ENCODE measurements at regions not wholly inside any gene's neighbourhood (a gene's known extent, or its start where the extent isn't known, plus 50 kb on each side); places are given as distances from the start of the nearest gene placed in this dataset.

GRCh38 chr1:116276532-116276931 lies 96.5 kb upstream of the ATP1A1 start:
- DNase-seq (no peak), ATAC-seq (no peak)
- no peak overlapping the region for H3K4me3 ChIP-seq
- no peaks in the 10 kb centered on the region for H3K36me3 ChIP-seq
- WGBS, 2 donors = 96 to 99% methylated on average over 7 of the region's 7 CpGs
- H3K27ac ChIP-seq = no peak overlapping the region
- H3K27me3 ChIP-seq = no peaks in the 10 kb centered on the region
- H3K4me1 ChIP-seq = peaks cover 0 to 11% (median 0%) of the 10 kb centered on the region in 9 donors
- intact Hi-C loops (cut with DNase I) = no loop called here
- no peaks in the 10 kb centered on the region for H3K9me3 ChIP-seq
- TF ChIP-seq, protein P1, sequence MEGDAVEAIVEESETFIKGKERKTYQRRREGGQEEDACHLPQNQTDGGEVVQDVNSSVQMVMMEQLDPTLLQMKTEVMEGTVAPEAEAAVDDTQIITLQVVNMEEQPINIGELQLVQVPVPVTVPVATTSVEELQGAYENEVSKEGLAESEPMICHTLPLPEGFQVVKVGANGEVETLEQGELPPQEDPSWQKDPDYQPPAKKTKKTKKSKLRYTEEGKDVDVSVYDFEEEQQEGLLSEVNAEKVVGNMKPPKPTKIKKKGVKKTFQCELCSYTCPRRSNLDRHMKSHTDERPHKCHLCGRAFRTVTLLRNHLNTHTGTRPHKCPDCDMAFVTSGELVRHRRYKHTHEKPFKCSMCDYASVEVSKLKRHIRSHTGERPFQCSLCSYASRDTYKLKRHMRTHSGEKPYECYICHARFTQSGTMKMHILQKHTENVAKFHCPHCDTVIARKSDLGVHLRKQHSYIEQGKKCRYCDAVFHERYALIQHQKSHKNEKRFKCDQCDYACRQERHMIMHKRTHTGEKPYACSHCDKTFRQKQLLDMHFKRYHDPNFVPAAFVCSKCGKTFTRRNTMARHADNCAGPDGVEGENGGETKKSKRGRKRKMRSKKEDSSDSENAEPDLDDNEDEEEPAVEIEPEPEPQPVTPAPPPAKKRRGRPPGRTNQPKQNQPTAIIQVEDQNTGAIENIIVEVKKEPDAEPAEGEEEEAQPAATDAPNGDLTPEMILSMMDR (IDR thresholded peaks at IDR 0.05) = no peak

DNA sequence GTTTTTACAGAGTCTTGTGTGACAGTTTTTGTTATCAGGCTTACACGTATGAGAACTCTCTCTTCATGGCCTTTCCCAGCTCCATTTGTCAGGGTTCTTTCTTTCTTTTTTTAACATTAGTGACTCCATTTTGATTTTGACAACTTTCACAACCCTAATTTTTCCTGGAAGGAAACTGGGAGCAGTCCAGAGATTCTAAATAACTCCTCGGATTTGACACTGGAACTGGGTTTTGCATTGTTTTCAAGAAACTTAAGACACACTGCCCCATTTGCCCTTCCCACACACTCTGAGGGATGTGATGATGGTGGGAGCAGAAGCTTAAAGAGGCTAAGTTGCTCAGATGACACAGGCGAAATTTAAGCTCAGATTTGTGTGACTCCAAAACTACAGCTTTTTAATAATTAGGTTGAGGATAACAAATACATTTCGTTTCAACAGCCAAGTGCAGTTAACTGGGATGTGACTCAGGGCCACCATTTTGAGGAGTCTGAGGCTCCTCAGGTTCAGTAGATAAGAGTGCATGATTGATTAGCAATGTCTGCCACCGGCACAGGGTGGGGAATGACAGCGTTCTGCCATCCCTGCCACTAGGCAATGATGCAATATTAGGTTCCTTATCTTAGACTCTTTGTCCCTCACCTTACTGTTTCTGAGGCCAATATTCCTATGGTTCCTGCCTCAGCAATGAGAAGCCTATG lies 95.1 kb upstream of the ATP1A1 start:
- intact Hi-C loops (cut with DNase I) = no loop called here
- DNase-seq (no peak), ATAC-seq (no peak)
- Histone ChIP-seq H3K27me3 (no peaks in the 10 kb centered on the region), H3K27ac (no peak overlapping the region), H3K4me3 (no peak overlapping the region), H3K9me3 (peaks cover 0 to 11% (median 0%) of the 10 kb centered on the region in 11 donors), H3K36me3 (no peaks in the 10 kb centered on the region), H3K4me1 (peaks cover 0 to 10% (median 0%) of the 10 kb centered on the region in 9 donors)
- WGBS, 2 donors = 55 to 79% methylated on average over 6 of the region's 6 CpGs
- TF ChIP-seq, protein P1 (IDR thresholded peaks at IDR 0.05) = no peak

- Histone ChIP-seq H3K4me1 (peaks cover 0 to 5% (median 0%) of the 10 kb centered on the region in 9 donors), H3K27ac (no peak overlapping the region), H3K27me3 (no peaks in the 10 kb centered on the region), H3K9me3 (peaks cover 0 to 11% (median 0%) of the 10 kb centered on the region in 11 donors), H3K4me3 (no peak overlapping the region), H3K36me3 (no peaks in the 10 kb centered on the region)
- no peak for ATAC-seq
- TF ChIP-seq, protein P1 (IDR thresholded peaks at IDR 0.05) = no peak
- intact Hi-C loops (cut with DNase I) = no loop called here
- no peak for DNase-seq
- 95 to 96% methylated on average over 6 of the region's 6 CpGs for WGBS, 2 donors
These were observed 94.5 kb upstream of the ATP1A1 start for GRCh38 chr1:116278541-116278866.

DNA sequence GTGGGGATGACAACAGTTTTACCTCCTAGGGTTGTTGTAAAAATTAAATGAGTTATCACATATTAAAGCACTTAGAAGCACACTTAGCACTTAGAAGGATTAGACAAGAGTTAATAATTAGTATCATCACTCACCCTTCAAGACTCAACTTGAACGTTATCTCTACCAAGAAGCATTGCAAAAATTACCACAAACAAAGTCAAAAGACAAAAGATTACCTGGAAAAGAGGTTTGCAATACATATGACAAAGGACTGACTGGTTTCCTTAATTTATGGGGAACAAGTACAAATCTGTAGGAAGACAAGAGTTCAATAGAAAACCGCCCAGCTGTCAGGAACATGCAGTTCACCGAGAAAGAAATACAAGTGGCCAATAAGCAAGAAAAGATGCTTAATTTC lies 93.3 kb upstream of the ATP1A1 start:
- Histone ChIP-seq H3K4me1 (no peaks in the 10 kb centered on the region), H3K27ac (no peak overlapping the region), H3K4me3 (no peak overlapping the region), H3K36me3 (no peaks in the 10 kb centered on the region), H3K27me3 (peaks cover 0 to under 1% (median 0%) of the 10 kb centered on the region in 7 donors), H3K9me3 (peaks cover 0 to 11% (median 0%) of the 10 kb centered on the region in 11 donors)
- intact Hi-C loops (cut with DNase I) = no loop called here
- WGBS, 2 donors = 80 to 81% methylated on average over 3 of the region's 3 CpGs
- ATAC-seq (no peak), DNase-seq (no peak)
- TF ChIP-seq, protein P1 (IDR thresholded peaks at IDR 0.05) = no peak

All from heart right ventricle (tissue), 16 donors.